Cerebellar cortex (tissue), 1 donor: ENCODE measurements at regions not wholly inside any gene's neighbourhood (a gene's known extent, or its start where the extent isn't known, plus 50 kb on each side); places are given as distances from the start of the nearest gene placed in this dataset.
"Not testable (repeated sequence)": the region's sequence is repeated elsewhere in the genome, so short reads cannot be mapped to it uniquely, and the experiment has no call there.

ENCODE experiments used
- DNase-seq: peaks from one replicate; pipeline ENCODE4 v3.0.0-alpha.2; 2015; ENCODE audit warnings: low spot score

GRCh38 chr20:12201289-12201991, 283.7 kb downstream of the BTBD3 start:
- no peak for DNase-seq

- no peak for DNase-seq
These were observed 285.7 kb downstream of the BTBD3 start for GRCh38 chr20:12203399-12203798.

GRCh38 chr20:12203981-12204380, 286.3 kb downstream of the BTBD3 start:
- DNase-seq = no peak

GRCh38 chr20:12207875-12208274, 290.2 kb downstream of the BTBD3 start:
- peak; percentile 7 for DNase-seq

- DNase-seq = no peak
These were observed 292.9 kb downstream of the BTBD3 start for GRCh38 chr20:12210591-12210990.

- DNase-seq = no peak
These were observed 293.7 kb downstream of the BTBD3 start for GRCh38 chr20:12211361-12211760.

DNA sequence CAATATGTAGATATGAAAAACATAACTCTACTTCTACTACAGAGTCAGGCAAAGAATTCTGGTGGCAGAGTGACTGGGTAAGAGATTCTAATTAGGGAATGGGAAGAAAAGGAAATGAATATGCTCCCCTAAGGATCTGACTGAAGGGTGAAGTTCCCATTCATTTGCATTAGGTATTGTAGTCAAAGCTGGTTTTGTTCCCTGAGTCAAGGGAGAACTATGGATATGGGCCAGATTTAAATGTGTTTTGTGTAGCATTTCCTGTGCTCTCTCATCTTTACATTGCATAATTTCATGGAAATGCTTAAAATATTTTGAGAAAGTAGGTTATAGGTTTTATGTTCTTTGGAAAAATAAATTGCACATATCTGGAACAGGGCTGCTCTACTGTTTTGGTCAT, 299.7 kb downstream of the BTBD3 start:
- no peak for DNase-seq

DNA sequence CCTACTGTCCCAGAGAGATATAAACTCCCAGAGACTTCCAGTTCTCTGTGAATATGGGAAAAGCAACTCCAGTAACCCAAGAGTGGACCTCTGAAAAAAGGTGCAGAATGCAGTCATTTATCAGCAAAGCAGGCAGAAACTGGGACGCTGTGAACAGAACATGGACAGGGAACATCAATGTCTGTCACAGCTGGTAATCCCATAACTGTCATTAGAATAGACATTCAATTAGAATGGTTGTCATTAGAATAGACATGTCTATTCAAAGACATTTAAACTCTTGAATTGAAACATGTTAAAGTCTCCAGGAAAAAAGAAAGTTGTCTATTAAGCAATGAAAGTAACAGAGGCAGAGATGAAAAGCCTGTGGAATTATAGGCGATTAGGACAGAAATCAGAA, 302.1 kb downstream of the BTBD3 start:
- DNase-seq = no peak

DNA sequence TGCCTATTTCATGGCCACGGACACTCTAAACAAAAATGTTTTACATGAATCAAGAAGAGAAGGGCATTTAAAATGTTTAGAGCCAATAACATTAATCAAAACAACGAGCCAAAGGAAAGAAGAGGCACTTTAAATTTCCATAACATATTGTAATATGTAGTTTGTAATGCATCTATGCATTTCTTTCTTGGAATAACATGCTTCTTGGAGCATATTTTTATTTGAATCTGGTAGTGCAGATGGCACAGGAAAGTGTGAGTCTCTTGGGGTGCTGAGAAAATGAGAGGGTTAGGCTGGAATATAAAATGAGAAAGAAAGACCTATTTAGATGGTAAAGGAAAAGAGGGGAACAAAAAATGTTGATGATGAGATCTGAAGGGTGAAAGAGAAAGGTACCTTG, 305.4 kb downstream of the BTBD3 start:
- no peak for DNase-seq

DNA sequence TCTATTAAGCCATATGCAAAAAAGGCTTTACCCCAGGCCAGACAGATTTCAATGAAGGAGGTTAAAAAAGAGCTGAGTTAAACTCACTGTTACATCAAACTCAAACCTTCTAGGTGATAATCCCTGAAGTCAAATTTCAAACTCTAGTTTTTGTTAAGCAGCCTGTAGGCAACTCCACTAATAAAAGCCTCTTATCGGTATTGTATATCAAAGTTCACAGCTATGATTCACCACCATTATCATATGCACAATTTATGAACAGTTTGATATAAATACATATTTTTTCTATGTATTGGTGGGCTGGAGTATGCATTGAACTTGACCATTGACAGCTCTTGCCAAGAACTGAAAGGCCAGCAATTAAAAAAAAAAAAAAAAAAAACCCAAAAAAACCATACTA, 308.2 kb downstream of the BTBD3 start:
- no peak for DNase-seq

DNA sequence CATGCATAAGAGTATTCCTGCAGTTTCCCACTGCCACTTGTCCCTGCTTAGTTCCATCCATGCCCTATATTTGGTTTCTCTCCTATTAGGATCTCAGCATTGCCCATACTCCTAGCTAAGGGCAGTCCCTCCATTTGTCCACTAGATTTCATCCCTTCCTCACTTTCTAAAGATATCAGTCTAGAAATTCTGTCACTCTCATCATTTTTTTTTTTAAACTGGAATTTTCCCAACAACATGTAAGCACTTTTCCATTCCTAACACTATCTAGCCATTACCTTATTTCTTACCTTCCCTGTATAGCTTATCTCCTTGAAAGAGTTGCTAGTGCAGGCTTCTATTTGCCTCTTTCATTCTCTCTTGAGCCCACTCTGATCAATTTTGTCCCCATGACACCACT, 312.2 kb downstream of the BTBD3 start:
- DNase-seq = no peak

DNA sequence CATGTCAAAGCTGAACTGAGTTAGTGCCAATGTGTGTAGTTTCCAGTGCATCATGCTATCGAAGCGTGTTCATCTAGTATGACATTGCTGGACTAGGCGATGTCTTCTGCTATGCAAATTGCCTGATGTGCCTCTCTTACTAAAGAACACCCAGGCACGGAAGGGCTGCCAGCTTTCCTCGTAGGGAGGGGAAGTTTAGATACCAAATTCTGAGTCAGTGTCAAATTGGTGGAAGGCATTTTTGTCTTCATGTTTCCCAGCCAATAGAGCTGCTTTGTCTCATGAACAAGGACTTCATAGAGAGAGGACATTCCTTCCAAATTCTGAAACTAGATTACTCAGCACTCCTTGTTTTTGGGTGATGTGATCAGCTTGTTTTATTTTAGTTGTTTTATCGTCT, 320.1 kb downstream of the BTBD3 start:
- DNase-seq = no peak

GRCh38 chr20:12241065-12241464, 323.4 kb downstream of the BTBD3 start:
- no peak for DNase-seq

GRCh38 chr20:12243327-12243726, 325.6 kb downstream of the BTBD3 start:
- DNase-seq = no peak

DNA sequence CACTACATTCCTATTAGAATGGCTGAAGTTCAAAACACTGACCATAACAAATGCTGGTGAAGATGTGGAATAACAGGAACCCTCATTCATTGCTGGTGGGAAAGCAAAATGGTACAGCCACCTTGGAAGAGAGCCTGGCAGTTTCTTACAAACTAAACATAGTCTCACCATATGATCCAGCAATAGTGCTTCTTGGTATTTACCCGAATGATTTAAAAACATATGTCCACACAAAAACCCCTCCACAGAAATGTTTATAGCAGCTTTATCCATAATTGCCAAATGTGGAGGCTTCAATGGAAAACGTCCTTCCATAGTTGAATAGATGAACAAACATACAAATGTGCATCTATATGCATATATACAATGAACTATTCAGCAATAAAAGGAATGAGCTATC, 330.8 kb downstream of the BTBD3 start:
- DNase-seq = no peak

- DNase-seq = not testable (repeated sequence)
These were observed 333.0 kb downstream of the BTBD3 start for GRCh38 chr20:12250661-12251060.

DNA sequence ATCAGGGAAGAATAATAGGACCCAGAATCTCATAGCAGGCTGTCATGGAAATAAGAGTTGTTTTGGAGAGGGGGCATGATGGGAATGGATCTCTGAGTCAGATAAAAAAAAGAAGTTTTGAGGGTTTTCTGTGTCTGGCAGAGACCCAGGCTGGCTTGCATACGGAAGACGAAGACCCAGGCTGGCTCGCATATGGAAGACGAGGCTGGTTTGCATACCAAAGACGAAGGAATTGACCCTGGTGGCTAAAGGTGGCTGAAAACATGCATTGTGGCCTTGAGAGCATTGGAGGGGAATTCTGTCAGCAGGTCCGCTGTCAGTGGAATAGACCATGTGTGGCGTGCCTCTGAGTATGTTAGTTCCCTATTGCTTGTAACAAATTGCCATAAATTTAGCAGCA, 335.1 kb downstream of the BTBD3 start:
- no peak for DNase-seq

DNA sequence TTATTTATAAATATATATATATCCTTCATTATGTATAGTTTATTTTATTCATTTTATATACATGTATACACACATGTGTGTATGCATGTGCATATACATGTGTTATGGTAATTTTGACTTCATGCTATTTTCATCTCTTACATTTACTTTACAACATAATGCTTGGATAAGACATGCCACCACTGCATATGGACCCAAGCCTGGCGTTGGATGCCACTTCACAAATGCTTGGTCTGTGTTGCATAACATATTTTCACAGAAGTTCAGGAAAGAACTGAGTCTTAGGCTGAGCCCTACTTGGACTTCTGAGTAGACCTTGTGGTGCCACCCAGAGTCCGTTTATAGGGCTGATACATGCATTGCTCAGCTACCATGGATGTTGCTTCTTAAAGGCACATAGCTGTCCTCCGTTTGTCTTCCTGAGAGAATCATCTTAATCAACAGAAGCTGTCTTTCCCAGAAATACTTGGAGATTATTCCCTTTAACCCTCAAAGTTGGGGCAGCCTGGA, 337.8 kb downstream of the BTBD3 start:
- DNase-seq = peak; percentile 3

DNA sequence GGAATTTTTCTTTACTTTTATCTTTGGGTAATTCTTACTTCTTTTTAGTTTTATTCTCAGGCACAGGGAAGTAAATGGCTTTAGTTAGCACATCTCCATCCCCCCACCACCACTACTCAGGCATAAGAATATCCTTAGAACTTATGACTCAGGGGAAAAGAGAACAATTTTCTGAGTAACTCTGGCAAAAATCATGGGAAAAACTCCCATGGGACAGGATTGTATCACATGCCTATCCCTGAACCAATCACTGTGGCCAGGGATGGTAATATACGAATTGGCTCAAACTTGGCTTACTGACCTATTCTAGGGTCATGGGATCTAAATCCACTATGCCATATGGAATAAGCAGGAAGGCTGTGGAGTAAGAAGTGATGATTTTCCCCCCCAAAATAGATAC, 339.1 kb downstream of the BTBD3 start:
- no peak for DNase-seq

DNA sequence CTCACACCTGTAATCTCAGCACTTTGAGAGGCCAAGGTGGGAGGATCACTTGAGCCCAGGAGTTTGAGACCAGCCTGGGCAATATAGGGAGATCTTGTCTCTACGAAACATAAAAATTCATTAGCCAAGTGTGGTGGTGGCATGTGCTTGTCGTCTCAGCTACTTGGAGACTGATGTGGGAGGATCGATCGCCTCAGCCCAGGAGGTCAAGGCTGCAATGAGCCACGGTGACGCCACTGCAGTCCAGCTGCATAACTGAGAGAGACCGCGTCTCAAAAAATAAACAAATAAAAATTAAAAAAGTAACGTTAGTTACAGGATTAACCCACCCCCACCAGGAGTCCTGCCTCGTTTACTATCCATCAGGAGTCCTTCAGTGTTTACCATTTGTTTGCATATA, 345.1 kb downstream of the BTBD3 start:
- no peak for DNase-seq

DNA sequence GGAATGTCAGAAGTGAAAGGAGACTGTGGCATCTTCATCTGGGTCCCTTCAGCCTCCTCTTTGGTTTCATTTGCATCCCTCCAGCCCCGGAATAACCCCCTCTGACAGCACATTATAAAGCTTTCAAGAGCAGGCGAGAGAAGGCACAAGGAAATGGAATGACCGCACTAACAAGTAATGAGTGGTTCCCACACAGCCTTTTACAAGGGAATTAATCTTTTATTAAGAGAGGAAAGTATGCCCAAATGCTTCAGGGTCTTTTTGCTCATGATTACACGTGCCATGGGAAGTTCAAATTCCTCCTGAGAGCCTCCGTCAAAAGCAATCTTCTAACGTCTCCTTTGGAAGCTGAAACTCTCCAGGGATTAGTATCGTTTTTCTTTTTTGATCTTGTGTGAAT, 347.0 kb downstream of the BTBD3 start:
- no peak for DNase-seq

GRCh38 chr20:12265662-12266061, 348.0 kb downstream of the BTBD3 start:
- no peak for DNase-seq

GRCh38 chr20:12269579-12269978, 351.9 kb downstream of the BTBD3 start:
- no peak for DNase-seq

GRCh38 chr20:12270863-12271262, 353.2 kb downstream of the BTBD3 start:
- DNase-seq = no peak
